RPMI7951 (cell line): ENCODE measurements at regions not wholly inside any gene's neighbourhood (a gene's known extent, or its start where the extent isn't known, plus 50 kb on each side); places are given as distances from the start of the nearest gene placed in this dataset.

ENCODE experiments used
- DNase-seq: peaks from one replicate; pipeline ENCODE4 v3.0.0-alpha.2; 2012; ENCODE audit warnings: low read depth

- DNase-seq: no peak
These were observed 332.8 kb downstream of the CYP26B1 start for GRCh38 chr2:71814885-71815284.

DNA sequence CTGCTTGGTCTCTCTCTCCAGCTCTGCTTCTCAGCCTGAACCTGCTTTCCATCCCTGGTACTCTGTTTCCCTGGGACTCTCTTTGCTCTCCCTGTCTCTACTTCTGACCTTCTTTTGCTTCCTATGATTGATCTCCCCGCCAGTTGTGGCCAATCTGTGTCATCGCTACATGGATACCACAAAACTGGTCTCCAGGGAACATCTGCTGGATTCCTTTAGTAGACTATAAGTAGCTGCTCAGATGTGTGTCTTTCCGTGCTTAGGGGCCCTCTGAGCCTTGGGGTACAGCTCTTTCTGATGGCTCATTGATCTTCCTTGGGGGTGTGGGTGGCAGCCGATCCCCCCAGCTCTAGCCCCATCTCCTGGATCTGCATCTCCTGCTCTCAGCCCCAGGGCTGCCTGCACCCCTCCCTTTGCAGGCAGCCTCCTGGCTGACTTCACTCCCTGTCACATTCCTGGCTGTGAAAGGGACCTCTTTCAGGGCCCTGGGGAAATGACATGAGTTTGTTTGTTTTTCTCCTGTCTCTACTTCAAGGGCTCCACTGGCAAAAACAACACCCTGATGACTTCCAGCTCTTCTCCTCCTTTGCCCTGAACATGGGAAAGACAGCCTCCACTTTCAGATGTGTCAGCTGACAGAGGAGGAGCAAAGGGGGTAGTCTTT lies 333.7 kb downstream of the CYP26B1 start:
- peak; percentile 73 for DNase-seq

GRCh38 chr2:71813315-71813714 lies 334.3 kb downstream of the CYP26B1 start:
- no peak for DNase-seq

GRCh38 chr2:71812736-71813135 lies 334.9 kb downstream of the CYP26B1 start:
- no peak for DNase-seq

DNA sequence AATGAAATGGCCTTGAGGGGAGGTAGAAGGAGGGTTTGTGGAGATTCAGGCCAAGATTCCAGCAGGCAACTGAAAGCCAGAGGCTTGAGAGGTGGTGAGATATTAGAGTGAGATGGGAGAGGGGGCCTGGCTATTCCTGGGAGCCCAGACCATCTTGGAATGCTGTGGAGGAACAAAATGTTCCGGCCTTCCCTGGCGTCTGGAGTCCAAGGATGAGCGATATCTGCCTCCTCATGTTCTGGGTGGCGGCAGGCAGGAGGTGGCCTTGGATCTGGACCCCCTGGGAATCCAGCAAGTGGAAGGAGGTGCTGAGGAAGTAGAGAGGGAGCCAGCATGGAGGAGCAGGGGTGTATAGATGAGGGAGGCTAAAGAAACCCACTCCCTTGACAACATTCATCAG lies 335.9 kb downstream of the CYP26B1 start:
- no peak for DNase-seq

DNA sequence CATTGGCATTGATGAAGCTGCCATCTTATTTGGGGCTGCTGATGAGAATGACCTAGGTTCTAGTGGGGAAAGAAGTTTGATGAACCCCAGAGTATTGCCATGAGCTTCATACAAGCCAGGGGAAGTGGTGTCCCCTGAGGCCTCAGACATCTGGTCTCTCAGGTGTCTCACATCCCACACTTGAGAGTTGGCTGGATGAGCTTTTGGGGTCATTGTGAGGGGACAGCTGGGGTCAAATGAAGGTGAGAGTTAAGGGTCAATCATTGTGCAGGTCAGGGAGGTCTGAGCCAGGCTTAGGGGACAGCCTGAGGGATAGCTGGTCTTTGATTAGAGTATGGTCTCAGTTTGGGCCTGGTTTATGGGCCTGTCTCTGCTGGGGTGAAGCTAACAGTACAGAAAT lies 336.5 kb downstream of the CYP26B1 start:
- DNase-seq: no peak

GRCh38 chr2:71807581-71808451 lies 339.8 kb downstream of the CYP26B1 start:
- DNase-seq: peak; percentile 81

DNA sequence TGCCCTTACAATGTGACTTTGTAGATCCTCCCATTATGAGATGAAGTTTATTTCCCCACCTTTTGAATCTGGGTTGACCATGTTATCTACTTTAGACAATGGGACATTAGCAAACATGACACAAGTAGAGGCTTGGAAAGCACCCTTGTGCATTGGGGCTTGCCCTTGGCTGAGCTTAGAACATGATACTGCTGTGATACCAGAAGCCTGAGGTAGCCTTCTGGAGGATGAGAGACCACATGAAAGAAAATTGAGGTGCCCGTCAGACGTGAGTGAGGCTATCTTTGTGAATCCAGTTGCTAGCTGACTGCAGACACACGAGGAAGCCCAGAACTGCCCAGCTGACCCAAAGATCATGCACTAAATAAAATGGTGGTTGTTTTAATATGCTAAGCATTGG lies 341.2 kb downstream of the CYP26B1 start:
- no peak for DNase-seq

GRCh38 chr2:71804281-71804751 lies 343.3 kb downstream of the CYP26B1 start:
- DNase-seq: peak; percentile 64

DNA sequence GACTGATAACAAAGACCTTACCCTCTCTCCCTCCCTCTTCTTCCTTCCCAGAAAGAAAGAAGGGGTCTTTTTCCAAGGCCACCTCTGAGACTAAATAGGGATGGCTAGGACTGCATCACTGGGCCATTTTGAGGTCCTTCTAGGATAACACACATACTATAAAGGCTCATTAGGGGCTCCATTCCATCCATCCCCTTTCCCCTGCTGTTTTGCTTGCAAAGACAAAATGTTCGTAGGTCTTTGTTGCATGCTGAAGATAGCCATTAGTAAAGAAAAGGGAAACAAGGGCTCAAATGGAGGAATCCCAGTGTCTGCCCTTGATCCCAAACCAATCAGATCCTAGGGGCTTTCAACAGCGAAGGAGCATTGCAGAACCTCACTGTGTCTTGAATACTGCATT lies 344.3 kb downstream of the CYP26B1 start:
- no peak for DNase-seq

DNA sequence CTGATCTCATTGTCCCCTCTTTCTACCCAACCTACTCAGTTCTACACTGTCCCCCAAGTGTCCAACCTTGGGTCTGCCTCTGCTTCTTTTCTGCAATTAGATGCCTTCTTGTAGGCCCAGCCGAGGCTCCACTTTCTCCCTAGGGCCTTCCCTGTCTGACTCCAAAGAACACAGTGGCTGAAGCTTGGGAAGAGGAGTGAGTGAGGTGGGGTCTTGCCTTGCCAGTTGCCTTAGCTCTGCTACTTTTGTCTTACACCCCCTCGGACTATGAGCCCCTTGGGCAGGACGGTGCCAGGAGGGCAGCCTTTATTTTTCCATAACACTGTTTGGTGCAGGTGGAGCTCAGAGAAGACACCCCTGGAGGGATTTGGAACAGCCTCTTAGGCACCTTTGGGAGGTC lies 345.1 kb downstream of the CYP26B1 start:
- DNase-seq: no peak

GRCh38 chr2:71801969-71802368 lies 345.7 kb downstream of the CYP26B1 start:
- peak; percentile 77 for DNase-seq

DNA sequence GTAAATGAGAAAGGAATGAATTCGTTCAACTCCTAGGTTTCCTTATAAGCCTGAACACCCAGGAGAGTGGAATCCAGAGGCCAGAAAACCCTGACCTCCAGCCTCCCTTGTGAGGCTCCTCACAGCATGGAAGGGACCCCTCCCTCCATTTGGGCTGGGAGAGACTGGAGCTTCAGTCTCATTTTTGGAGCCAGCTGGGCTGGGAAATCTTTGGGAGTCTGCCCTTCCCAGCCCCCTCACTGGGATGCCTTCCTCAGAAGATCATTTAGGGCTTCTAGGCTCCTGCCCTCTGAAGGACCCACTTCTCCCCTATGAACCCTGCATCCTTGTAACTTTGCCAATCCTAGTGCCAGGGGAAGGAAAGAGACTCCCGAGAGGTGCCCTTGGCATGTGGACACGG lies 346.1 kb downstream of the CYP26B1 start:
- DNase-seq: no peak

DNA sequence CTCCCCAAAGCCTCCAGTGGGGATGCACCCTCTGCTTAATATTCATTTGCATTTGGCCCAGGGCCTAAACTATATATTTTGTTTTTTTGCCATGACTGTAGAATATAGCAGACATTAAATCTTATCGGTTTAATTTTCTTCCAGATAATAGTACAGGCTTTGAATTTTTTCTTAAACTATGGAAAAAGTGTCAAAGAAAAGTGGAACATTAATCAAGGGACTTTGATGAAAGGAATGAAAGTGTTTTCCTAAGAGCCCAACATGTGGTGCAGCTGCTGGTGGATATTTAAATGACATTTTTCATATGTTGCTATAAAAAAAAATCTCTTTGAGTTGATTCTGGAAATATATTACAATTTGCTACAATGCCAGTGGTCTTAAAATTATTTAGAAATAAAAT lies 346.8 kb downstream of the CYP26B1 start:
- no peak for DNase-seq

DNA sequence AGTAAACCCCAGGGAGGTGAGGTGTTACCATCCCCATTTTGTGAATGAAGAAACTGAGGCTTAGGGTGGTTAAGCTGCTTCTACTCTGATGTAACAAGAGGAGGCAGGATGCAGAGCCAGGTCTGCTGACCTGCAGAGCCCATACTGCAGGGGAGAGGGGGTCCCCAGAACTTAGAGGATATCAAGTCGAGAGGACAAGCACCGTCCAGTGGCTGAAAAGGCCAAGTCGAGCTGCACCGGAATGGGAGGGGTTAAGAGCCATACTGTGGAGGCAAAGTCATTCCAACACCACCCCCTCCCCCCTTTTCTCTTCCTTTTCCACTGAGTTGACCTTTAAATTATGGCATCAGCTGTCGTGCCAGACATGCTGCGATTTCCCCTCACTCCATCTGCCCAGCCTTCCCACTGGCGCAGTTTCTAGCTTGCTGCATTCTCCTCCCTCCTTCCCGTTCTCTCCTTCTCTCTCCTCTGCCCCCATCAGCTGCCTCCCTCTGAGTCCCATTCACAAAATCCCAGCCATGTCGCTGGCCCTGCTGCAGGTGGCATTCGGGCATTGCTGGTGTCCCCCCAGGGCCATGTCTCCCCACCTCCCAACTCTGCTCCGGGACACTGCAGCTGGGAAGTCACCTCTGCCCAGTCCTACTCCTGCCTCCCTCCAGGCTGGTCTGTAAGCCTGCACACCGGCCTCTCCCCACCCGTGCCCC lies 346.9 kb downstream of the DYSF start:
- no peak for DNase-seq

DNA sequence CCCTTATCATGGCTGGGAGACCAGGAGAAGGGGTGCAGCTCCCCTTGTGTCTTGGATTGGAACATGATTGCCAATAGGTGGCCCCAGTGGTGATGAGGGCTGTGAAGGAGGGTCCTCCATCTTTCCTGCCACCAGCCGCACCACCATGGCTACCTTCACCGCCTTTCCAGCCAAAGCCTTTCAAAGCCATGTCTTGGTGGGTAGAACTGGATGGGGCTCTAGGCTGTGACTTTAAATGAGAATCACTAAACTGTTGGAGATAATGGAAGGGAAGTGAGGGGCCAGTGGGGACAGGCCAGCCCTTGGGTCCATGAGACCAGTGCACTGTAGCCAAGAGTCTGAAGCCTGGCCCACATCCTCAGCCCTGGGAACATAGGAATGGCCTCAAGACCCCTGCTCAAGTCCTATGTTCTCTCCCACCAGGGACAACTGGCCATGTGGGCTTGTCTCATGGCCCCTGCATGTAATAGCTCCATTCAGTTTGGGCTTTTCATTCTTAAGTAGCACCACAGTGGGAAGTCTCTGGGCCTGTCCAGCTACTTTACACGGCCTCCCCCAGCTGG lies 345.7 kb downstream of the DYSF start:
- DNase-seq: no peak

DNA sequence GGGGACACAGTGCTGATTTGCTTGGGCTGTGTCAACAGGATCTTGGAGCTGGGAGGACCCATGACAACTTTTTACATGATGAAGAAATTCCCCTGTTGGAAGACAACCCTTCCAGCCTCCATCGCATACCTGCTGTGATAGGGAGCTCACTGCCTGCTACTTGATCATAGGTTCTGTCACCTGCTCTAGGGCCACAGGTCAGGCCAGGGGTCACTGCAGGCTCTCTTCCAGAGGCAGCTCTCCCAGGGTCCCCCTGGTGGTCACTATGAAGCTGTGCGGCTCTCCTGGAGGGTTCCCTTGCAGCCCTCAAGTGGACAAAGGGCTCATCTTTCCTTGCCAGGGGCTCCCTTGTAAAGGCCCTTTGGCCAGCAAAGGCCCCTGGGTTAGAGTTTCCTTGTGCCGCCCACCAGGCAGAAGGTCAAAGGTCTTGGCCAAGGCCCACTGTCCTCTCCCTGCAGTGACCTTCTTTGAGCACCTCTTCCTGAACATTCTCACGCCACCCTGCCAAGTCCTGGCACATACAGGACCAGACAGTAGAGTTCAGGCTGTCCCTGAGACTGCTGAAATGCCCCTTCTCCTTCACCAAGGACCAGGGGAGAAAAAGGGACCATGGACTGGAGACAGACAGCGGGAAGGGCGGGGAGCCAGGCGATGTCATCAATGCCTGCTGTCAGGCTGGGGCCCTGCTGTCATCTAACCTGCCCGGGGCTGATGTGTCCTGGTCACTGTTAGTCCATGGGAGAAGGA lies 345.1 kb downstream of the DYSF start:
- DNase-seq: peak; percentile 50

DNA sequence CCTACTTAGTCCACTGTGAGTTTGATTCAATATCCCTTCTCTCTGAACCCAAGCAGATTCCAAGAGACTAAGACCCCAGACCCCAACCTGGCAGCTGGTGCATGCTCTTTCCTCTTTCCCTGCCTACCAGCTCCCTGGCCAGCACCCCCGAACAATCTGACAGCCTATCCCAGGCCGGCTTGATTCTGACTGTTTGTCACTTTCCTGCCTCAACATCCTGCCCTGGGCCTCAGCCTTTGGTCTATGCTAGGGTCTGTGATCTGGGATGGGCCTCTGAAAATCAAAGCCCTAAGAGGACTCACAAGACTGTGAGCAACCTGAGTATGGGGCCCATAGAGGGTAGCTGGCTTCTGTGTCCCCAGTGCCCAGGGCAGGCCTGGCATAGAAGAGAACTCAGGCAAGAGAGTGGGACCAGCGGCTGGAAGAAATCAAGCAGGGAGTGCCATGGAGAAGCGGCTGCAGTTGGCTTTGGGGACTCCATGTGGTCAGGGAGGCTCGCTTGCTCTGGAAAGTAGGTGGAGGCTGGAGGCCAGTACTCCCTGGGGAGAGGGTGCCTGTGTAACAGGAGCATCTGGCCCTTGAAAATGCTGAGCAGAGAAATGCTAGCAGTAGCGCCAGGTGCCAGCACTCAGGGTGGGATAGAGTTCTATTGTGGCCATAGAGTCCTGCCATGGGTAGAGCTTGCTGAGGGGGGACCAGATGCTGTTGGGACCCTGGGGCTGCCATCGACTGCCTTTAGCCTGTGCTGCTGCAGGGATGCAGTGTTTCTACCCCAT lies 343.9 kb downstream of the DYSF start:
- DNase-seq: no peak

GRCh38 chr2:71796174-71796593 lies 342.8 kb downstream of the DYSF start:
- peak; percentile 97 for DNase-seq

DNA sequence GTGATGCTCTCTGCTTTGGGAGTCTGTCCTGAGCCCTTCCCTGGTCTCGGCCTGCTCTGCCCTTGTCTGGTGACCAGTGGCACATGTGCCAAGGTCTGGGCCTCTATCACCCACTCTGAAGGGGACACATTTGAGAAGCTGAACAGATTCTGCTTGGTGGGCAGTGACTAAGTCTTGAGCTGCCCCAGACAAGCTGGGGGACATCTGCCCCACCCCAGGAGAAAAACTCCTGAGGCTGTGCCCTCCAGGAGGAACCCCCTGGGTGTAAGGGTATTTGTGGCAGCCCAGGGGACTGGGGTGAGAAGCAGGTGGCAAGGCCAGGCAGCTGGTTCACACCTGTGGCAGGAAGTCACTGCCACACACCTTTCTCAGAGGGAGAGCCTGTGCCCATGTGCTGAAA lies 342.1 kb downstream of the DYSF start:
- no peak for DNase-seq

- no peak for DNase-seq
These were observed 341.2 kb downstream of the DYSF start for GRCh38 chr2:71794611-71795010.
